ENCODE measurements at regions not wholly inside any gene's neighbourhood (a gene's known extent, or its start where the extent isn't known, plus 50 kb on each side); places are given as distances from the start of the nearest gene placed in this dataset.

GRCh38 chr5:124130816-124131215 lies 615.6 kb downstream of the ZNF608 start:
- Histone ChIP-seq H3K4me1 (ENCODE audit: control insufficient read depth, insufficient read depth, low read length) (peaks cover 4% of the 10 kb centered on the region), H3K4me2 (ENCODE audit: low read length) (no peak overlapping the region), H3K9me3 (replicated peaks; ENCODE audit: low read length) (no peaks in the 10 kb centered on the region), H3K36me3 (ENCODE audit: insufficient read depth, low read length) (no peaks in the 10 kb centered on the region), H3K9ac (ENCODE audit: low read depth, low read length) (no peak overlapping the region), H3K27me3 (ENCODE audit: control insufficient read depth, insufficient read depth, low read length) (no peaks in the 10 kb centered on the region), H3K4me3 (ENCODE audit: low read length) (no peak overlapping the region)

DNA sequence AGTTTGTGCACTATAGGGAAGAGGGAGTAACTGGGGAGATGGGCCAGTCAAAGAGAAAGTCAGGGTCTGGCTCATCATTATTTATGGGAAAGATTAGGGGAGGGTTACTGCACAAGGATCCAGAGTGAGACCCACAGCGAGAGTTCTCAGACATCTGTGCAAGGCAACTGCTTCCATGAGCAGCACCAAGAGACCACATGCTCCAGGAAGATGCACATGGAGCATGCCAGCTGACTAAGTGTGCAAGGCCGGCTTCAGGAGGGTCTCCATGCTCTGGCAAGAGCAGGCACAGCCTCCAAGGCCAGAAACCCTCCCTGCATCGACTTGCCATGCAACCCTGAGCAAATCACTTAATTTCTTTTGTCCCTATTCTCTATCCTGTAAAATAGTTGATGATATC lies 616.9 kb downstream of the CSNK1G3 start:
- H3K9ac ChIP-seq (ENCODE audit: low read depth, low read length) = no peak overlapping the region
- H3K27me3 ChIP-seq (ENCODE audit: control insufficient read depth, insufficient read depth, low read length) = no peaks in the 10 kb centered on the region
- no peak overlapping the region for H3K4me2 ChIP-seq (ENCODE audit: low read length)
- H3K36me3 ChIP-seq (ENCODE audit: insufficient read depth, low read length) = no peaks in the 10 kb centered on the region
- peaks cover 4% of the 10 kb centered on the region for H3K4me1 ChIP-seq (ENCODE audit: control insufficient read depth, insufficient read depth, low read length)
- H3K4me3 ChIP-seq (ENCODE audit: low read length) = no peak overlapping the region
- no peaks in the 10 kb centered on the region for H3K9me3 ChIP-seq (replicated peaks; ENCODE audit: low read length)

- no peak overlapping the region for H3K4me2 ChIP-seq (ENCODE audit: low read length)
- no peaks in the 10 kb centered on the region for H3K36me3 ChIP-seq (ENCODE audit: insufficient read depth, low read length)
- no peaks in the 10 kb centered on the region for H3K27me3 ChIP-seq (ENCODE audit: control insufficient read depth, insufficient read depth, low read length)
- H3K9me3 ChIP-seq (replicated peaks; ENCODE audit: low read length) = no peaks in the 10 kb centered on the region
- H3K4me3 ChIP-seq (ENCODE audit: low read length) = no peak overlapping the region
- H3K4me1 ChIP-seq (ENCODE audit: control insufficient read depth, insufficient read depth, low read length) = peaks cover 4% of the 10 kb centered on the region
- no peak overlapping the region for H3K9ac ChIP-seq (ENCODE audit: low read depth, low read length)
These were observed 614.7 kb downstream of the CSNK1G3 start for GRCh38 chr5:124126504-124127217.

- no peaks in the 10 kb centered on the region for H3K36me3 ChIP-seq (ENCODE audit: insufficient read depth, low read length)
- no peaks in the 10 kb centered on the region for H3K9me3 ChIP-seq (replicated peaks; ENCODE audit: low read length)
- no peak overlapping the region for H3K4me2 ChIP-seq (ENCODE audit: low read length)
- peaks cover 4% of the 10 kb centered on the region for H3K4me1 ChIP-seq (ENCODE audit: control insufficient read depth, insufficient read depth, low read length)
- no peak overlapping the region for H3K9ac ChIP-seq (ENCODE audit: low read depth, low read length)
- no peak overlapping the region for H3K4me3 ChIP-seq (ENCODE audit: low read length)
- H3K27me3 ChIP-seq (ENCODE audit: control insufficient read depth, insufficient read depth, low read length) = no peaks in the 10 kb centered on the region
These were observed 612.8 kb downstream of the CSNK1G3 start for GRCh38 chr5:124124711-124125229.

DNA sequence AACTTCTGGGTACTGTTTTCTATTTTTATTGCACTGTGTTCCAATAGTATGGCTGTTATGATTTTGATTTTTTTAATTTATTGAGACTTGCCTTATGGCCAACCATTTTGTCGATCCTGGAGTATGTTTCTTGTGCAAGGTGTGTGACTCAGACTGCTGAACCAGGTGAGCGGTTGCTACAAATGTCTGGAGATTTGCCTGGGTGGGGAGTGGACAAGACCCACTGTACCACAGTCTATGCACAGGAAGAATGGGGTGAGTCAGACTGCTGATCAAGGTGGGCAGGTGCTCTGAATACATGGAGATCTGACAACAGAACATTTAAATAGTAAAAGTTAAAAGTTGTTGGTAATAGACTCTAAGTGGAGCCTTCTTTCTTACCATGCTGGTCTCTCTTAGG lies 609.2 kb downstream of the CSNK1G3 start:
- Histone ChIP-seq H3K9me3 (replicated peaks; ENCODE audit: low read length) (no peaks in the 10 kb centered on the region), H3K27me3 (ENCODE audit: control insufficient read depth, insufficient read depth, low read length) (no peaks in the 10 kb centered on the region), H3K4me2 (ENCODE audit: low read length) (no peak overlapping the region), H3K4me3 (ENCODE audit: low read length) (no peak overlapping the region), H3K36me3 (ENCODE audit: insufficient read depth, low read length) (no peaks in the 10 kb centered on the region), H3K4me1 (ENCODE audit: control insufficient read depth, insufficient read depth, low read length) (no peaks in the 10 kb centered on the region), H3K9ac (ENCODE audit: low read depth, low read length) (no peak overlapping the region)

- Histone ChIP-seq H3K36me3 (ENCODE audit: insufficient read depth, low read length) (no peaks in the 10 kb centered on the region), H3K9ac (ENCODE audit: low read depth, low read length) (no peak overlapping the region), H3K4me1 (ENCODE audit: control insufficient read depth, insufficient read depth, low read length) (no peaks in the 10 kb centered on the region), H3K27me3 (ENCODE audit: control insufficient read depth, insufficient read depth, low read length) (no peaks in the 10 kb centered on the region), H3K9me3 (replicated peaks; ENCODE audit: low read length) (no peaks in the 10 kb centered on the region), H3K4me3 (ENCODE audit: low read length) (no peak overlapping the region), H3K4me2 (ENCODE audit: low read length) (no peak overlapping the region)
These were observed 602.9 kb downstream of the CSNK1G3 start for GRCh38 chr5:124114911-124115310.

DNA sequence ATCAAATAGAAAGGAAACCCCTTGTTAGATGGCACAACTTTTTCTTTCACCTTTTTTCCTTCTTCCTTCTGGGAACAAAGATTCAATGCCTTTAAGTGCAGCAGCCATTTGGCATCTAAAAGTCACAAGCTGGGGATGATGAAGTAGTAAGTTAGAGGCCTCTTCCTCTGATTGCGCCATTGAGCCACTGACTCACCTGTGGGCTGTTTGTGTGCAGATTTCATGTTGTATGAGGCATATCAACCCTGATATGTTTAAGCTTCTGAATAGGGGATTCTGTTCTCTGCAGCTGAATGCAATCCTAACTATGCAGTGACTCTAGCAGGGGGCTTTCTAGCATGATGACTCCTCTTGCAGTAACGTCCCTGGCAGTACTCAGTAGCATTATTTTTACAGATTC lies 599.9 kb downstream of the CSNK1G3 start:
- Histone ChIP-seq H3K4me1 (ENCODE audit: control insufficient read depth, insufficient read depth, low read length) (no peaks in the 10 kb centered on the region), H3K27me3 (ENCODE audit: control insufficient read depth, insufficient read depth, low read length) (no peaks in the 10 kb centered on the region), H3K36me3 (ENCODE audit: insufficient read depth, low read length) (no peaks in the 10 kb centered on the region), H3K4me2 (ENCODE audit: low read length) (no peak overlapping the region), H3K9me3 (replicated peaks; ENCODE audit: low read length) (no peaks in the 10 kb centered on the region), H3K9ac (ENCODE audit: low read depth, low read length) (no peak overlapping the region), H3K4me3 (ENCODE audit: low read length) (no peak overlapping the region)

GRCh38 chr5:124110942-124111341 lies 599.0 kb downstream of the CSNK1G3 start:
- H3K4me3 ChIP-seq (ENCODE audit: low read length) = no peak overlapping the region
- H3K4me1 ChIP-seq (ENCODE audit: control insufficient read depth, insufficient read depth, low read length) = no peaks in the 10 kb centered on the region
- no peaks in the 10 kb centered on the region for H3K36me3 ChIP-seq (ENCODE audit: insufficient read depth, low read length)
- H3K9ac ChIP-seq (ENCODE audit: low read depth, low read length) = no peak overlapping the region
- H3K4me2 ChIP-seq (ENCODE audit: low read length) = no peak overlapping the region
- H3K9me3 ChIP-seq (replicated peaks; ENCODE audit: low read length) = no peaks in the 10 kb centered on the region
- no peaks in the 10 kb centered on the region for H3K27me3 ChIP-seq (ENCODE audit: control insufficient read depth, insufficient read depth, low read length)

DNA sequence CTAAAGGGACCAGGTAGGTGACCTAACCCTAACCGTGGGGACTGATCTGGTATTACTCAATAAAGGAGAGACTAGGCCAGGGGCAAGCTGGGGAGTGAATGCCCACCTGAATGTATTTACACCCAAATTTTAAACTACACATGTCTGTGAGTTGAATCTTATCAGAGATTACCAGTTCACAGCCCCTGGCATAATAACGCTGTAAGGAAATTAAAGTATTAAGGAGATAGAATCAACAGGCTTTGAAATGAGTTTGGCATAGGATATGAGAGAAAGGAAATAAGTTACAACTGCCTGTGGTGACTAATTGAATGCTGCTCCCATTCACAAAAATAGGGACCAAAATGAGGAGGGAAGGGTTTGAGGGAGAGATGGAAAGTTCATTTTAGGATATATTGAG lies 593.3 kb downstream of the CSNK1G3 start:
- Histone ChIP-seq H3K4me3 (ENCODE audit: low read length) (no peak overlapping the region), H3K27me3 (ENCODE audit: control insufficient read depth, insufficient read depth, low read length) (no peaks in the 10 kb centered on the region), H3K4me2 (ENCODE audit: low read length) (no peak overlapping the region), H3K9ac (ENCODE audit: low read depth, low read length) (no peak overlapping the region), H3K4me1 (ENCODE audit: control insufficient read depth, insufficient read depth, low read length) (no peaks in the 10 kb centered on the region), H3K36me3 (ENCODE audit: insufficient read depth, low read length) (no peaks in the 10 kb centered on the region), H3K9me3 (replicated peaks; ENCODE audit: low read length) (no peaks in the 10 kb centered on the region)

GRCh38 chr5:124104821-124105220 lies 592.8 kb downstream of the CSNK1G3 start:
- Histone ChIP-seq H3K36me3 (ENCODE audit: insufficient read depth, low read length) (no peaks in the 10 kb centered on the region), H3K4me3 (ENCODE audit: low read length) (no peak overlapping the region), H3K9me3 (replicated peaks; ENCODE audit: low read length) (no peaks in the 10 kb centered on the region), H3K4me2 (ENCODE audit: low read length) (no peak overlapping the region), H3K4me1 (ENCODE audit: control insufficient read depth, insufficient read depth, low read length) (no peaks in the 10 kb centered on the region), H3K27me3 (ENCODE audit: control insufficient read depth, insufficient read depth, low read length) (no peaks in the 10 kb centered on the region), H3K9ac (ENCODE audit: low read depth, low read length) (no peak overlapping the region)

DNA sequence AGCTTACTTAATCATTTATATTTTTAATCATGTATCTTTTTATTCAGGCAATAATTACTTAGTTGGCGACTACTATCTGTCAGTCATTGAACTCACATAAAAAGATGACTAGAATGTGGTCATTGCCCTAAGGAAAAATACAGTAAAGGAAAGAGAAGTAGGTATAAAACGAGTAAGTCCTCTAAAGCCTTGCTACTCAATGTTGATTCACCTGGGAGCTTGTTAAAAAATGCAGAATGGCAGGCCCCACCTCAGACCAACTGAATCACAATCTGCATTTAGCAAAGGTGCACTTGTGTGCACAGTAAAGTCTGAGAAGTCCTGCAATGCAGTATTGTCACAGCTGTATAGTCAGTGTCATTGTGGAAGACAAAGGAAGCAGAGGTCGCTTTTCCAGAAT lies 592.4 kb downstream of the CSNK1G3 start:
- Histone ChIP-seq H3K36me3 (ENCODE audit: insufficient read depth, low read length) (no peaks in the 10 kb centered on the region), H3K4me2 (ENCODE audit: low read length) (no peak overlapping the region), H3K9ac (ENCODE audit: low read depth, low read length) (no peak overlapping the region), H3K27me3 (ENCODE audit: control insufficient read depth, insufficient read depth, low read length) (no peaks in the 10 kb centered on the region), H3K4me3 (ENCODE audit: low read length) (no peak overlapping the region), H3K9me3 (replicated peaks; ENCODE audit: low read length) (no peaks in the 10 kb centered on the region), H3K4me1 (ENCODE audit: control insufficient read depth, insufficient read depth, low read length) (no peaks in the 10 kb centered on the region)

DNA sequence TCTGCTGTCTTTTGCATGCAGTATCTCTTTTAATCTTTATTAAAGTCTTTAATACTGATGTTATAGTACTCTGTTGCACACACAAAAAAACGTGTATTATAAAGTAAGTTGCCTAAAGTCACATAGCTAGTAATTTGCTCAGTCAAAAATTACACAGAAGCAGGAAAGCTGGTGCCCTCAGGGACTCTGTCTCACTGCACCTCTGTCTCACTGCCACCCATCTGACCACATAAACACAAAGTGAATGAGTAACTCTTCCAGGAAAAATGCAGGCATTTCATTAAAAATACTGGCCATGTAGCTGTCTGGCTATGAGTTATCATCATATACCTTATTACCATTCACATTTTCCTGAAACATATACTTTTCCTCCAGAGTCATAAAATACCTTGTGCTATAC lies 591.7 kb downstream of the CSNK1G3 start:
- Histone ChIP-seq H3K27me3 (ENCODE audit: control insufficient read depth, insufficient read depth, low read length) (no peaks in the 10 kb centered on the region), H3K4me1 (ENCODE audit: control insufficient read depth, insufficient read depth, low read length) (no peaks in the 10 kb centered on the region), H3K9ac (ENCODE audit: low read depth, low read length) (no peak overlapping the region), H3K9me3 (replicated peaks; ENCODE audit: low read length) (no peaks in the 10 kb centered on the region), H3K4me3 (ENCODE audit: low read length) (no peak overlapping the region), H3K36me3 (ENCODE audit: insufficient read depth, low read length) (no peaks in the 10 kb centered on the region), H3K4me2 (ENCODE audit: low read length) (no peak overlapping the region)

All from skeletal muscle satellite cell (primary cell).